ENCODE measurements at regions not wholly inside any gene's neighbourhood (a gene's known extent, or its start where the extent isn't known, plus 50 kb on each side); places are given as distances from the start of the nearest gene placed in this dataset.

DNA sequence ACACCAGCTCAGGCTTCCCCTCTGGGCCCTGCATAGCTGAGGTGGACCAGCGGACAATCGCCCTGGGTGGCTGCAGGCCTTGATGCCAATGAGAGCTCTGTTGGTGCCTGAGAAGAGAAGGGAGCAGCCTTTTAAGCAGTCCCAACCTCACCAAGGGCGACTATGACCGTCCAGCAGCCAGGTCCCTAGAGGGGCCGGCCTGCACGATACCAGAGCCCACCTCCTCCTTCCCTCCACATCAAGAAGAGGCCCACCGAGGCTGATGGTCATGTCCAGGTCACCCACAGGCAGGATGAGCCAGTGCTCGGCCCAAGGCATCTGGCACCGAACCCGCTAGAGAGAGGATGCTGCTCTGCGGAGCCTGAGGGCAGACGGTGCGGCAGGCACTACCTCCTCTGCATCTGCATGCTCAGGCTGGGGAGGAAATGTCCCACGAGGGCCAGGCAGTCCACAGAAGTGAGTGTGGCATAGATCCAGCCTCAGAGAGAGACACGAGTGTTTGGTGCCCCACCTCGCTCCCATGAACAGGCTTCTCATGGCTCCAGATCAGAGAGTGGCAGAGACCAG lies 219.4 kb downstream of the TUBA3C start:
- FAIRE-seq (no peak), DNase-seq (ENCODE audit: low read depth) (no peak)

DNA sequence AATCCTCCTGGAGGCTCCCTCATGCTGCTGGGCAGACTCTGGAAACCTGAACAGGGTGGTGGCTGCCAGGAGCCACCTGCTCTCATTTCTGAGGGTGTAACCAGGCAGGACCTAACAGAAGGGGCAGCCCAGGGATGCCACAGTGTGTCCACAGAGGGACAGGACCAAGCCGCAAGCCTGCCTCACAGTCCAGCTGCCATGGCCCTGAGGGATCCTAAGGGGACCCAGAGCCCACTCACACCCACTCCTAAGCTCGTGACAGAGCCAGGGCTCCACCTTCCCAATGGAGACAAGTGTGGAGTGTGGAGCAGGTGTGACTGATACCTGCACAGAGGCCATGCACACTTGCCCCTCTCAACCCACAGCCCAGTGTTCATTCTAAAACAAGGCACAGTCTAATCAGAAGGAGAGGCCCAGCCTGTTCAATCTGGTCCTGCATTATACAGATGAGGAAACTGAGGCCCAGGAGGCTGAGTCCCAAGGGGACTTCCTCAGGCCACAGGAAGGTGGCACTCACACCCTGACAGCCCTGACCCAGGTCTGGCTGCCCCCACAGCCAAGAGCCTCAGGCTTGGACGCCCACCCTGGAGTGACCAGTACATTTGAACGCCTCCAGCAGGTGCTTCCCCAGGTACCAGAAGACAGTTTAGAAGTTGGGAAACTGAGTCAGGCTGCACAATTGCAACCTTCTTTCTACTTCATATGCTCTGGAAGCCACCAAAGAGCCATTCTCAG lies 220.1 kb downstream of the TUBA3C start:
- peak; percentile 77 for FAIRE-seq
- no peak for DNase-seq (ENCODE audit: low read depth)
- H3K36me3 ChIP-seq (ENCODE audit: control insufficient read depth, insufficient read depth, low read length): no peaks in the 10 kb centered on the region
- H3K27me3 ChIP-seq (ENCODE audit: control insufficient read depth, insufficient read depth, low read length): no peaks in the 10 kb centered on the region
- no peak overlapping the region for H3K4me3 ChIP-seq (ENCODE audit: low read depth, low read length)
- no peak for TF ChIP-seq CTCF (IDR thresholded peaks at IDR 0.05; ENCODE audit: insufficient read depth, low read length, severe bottlenecking)

More for the DNA sequence above, 219.4 kb downstream of the TUBA3C start:
- TF ChIP-seq CTCF (IDR thresholded peaks at IDR 0.05; ENCODE audit: insufficient read depth, low read length, severe bottlenecking): no peak
- no peaks in the 10 kb centered on the region for H3K36me3 ChIP-seq (ENCODE audit: control insufficient read depth, insufficient read depth, low read length)
- H3K27me3 ChIP-seq (ENCODE audit: control insufficient read depth, insufficient read depth, low read length): no peaks in the 10 kb centered on the region
- no peak overlapping the region for H3K4me3 ChIP-seq (ENCODE audit: low read depth, low read length)

DNA sequence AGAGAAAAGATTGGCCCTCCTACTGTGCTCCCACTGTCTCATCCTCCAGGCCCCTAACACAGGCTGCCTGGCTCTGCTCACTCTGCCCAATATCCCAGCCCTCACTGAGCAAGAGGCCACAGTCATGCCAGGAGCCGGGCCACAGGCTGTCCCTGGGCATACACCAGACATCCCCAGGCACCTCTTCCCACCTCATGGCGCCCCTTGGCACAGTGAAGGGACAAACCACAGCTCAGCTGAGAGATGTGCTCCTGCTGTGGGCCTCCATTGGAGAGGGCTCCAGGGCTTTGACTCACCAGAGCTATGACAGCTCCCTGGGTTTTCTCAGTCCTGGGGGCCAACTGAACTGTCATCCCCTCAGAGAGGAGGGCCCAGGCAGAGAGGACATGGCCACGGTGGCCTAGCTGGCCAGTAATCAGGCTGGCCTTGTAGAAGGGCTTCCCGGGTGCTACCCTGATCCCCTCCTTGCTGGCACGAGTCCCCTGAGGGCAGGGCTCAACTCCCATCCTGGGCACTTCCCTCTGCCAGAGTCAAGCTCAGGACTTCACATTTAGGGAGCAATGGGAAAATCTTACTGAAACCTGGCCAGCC lies 220.9 kb downstream of the TUBA3C start:
- DNase-seq (ENCODE audit: low read depth) (no peak), FAIRE-seq (no peak)
- Histone ChIP-seq H3K27me3 (ENCODE audit: control insufficient read depth, insufficient read depth, low read length) (no peaks in the 10 kb centered on the region), H3K36me3 (ENCODE audit: control insufficient read depth, insufficient read depth, low read length) (no peaks in the 10 kb centered on the region), H3K4me3 (ENCODE audit: low read depth, low read length) (no peak overlapping the region)
- no peak for TF ChIP-seq CTCF (IDR thresholded peaks at IDR 0.05; ENCODE audit: insufficient read depth, low read length, severe bottlenecking)

DNA sequence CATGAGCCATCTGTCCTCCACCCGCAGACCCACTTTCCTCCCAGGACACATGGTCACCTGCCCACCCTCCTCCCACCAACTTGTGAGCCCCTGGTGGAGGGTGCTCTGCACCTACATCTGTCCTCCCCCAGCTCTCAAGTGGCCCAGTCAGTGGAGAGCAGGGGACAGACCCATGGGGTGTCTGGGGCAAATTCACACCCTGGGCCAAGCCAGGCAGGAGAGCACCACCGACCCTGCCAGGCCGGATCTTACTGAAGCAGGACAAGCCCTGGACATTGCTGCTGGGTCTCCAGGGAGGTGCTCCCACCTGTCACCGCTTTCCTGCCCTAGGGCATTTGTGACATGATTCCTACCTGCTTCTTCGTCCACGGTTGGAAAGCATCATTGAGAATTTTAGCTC lies 221.6 kb downstream of the TUBA3C start:
- Histone ChIP-seq H3K36me3 (ENCODE audit: control insufficient read depth, insufficient read depth, low read length) (no peaks in the 10 kb centered on the region), H3K4me3 (ENCODE audit: low read depth, low read length) (no peak overlapping the region), H3K27me3 (ENCODE audit: control insufficient read depth, insufficient read depth, low read length) (no peaks in the 10 kb centered on the region)
- FAIRE-seq: no peak
- no peak for DNase-seq (ENCODE audit: low read depth)
- no peak for TF ChIP-seq CTCF (IDR thresholded peaks at IDR 0.05; ENCODE audit: insufficient read depth, low read length, severe bottlenecking)

- FAIRE-seq (no peak), DNase-seq (ENCODE audit: low read depth) (no peak)
- no peak for TF ChIP-seq CTCF (IDR thresholded peaks at IDR 0.05; ENCODE audit: insufficient read depth, low read length, severe bottlenecking)
- H3K36me3 ChIP-seq (ENCODE audit: control insufficient read depth, insufficient read depth, low read length): no peaks in the 10 kb centered on the region
- no peak overlapping the region for H3K4me3 ChIP-seq (ENCODE audit: low read depth, low read length)
- no peaks in the 10 kb centered on the region for H3K27me3 ChIP-seq (ENCODE audit: control insufficient read depth, insufficient read depth, low read length)
Observed at GRCh38 chr13:18959229-18959628, 222.4 kb downstream of the TUBA3C start.

Data from bronchial epithelial cell (primary cell).